Naive thymus-derived CD8-positive, alpha-beta T cell (primary cell): ENCODE measurements at regions not wholly inside any gene's neighbourhood (a gene's known extent, or its start where the extent isn't known, plus 50 kb on each side); places are given as distances from the start of the nearest gene placed in this dataset.
"Not testable (repeated sequence)": the region's sequence is repeated elsewhere in the genome, so short reads cannot be mapped to it uniquely, and the experiment has no call there.

ENCODE experiments used
- ATAC-seq, 2 donors: fragments of 150-1000 bp; cut with Tn5 transposase in 1 of 2; sonication (Bioruptor Pico), chemical (Tn5 transposase) in 1 of 2; 1 replicate in 1 of 2; 2 replicates in 1 of 2; pipeline ENCODE4 v1.10.0; 2021; ENCODE audit warnings: mild to moderate bottlenecking in 2 of 2, moderate library complexity in 2 of 2
- POLR2A ChIA-PET: fragments of 350-600 bp; sonication (Branson Sonifier 250); formaldehyde crosslinking; loops from one replicate; lab custom pipeline; 2021; ENCODE audit warnings: antibody characterized with exemption; lab: Charles Lee
- DNase-seq, 10 donors: peaks; one replicate each; pipeline versions ENCODE4 v3.0.0 to v3.0.0-alpha.2; 2020 to 2022
- H3K27ac Mint-ChIP-seq, 10 donors: one replicate each; pipeline ENCODE4 v1.8.0; 2020 to 2022; ENCODE audit warnings: mild to moderate bottlenecking in 10 of 10, mixed read lengths in 10 of 10, moderate library complexity in 4 of 10, inconsistent platforms in 1 of 10
- H3K27me3 Mint-ChIP-seq, 5 donors: one replicate each; pipeline ENCODE4 v1.8.0; 2021 to 2022; ENCODE audit warnings: mixed read lengths in 5 of 5
- H3K36me3 Mint-ChIP-seq, 3 donors: one replicate each; pipeline ENCODE4 v1.8.0; 2020 to 2022; ENCODE audit warnings: mixed read lengths in 3 of 3, mild to moderate bottlenecking in 2 of 3, inconsistent platforms in 1 of 3
- H3K4me1 Mint-ChIP-seq, 4 donors: one replicate each; pipeline ENCODE4 v1.8.0; 2021 to 2022; ENCODE audit warnings: mixed read lengths in 4 of 4
- H3K4me3 Mint-ChIP-seq, 10 donors: one replicate each; pipeline ENCODE4 v1.8.0; 2020 to 2022; ENCODE audit warnings: mild to moderate bottlenecking in 10 of 10, mixed read lengths in 10 of 10, moderate library complexity in 6 of 10, inconsistent platforms in 1 of 10
- H3K9me3 Mint-ChIP-seq, 9 donors: one replicate each; pipeline ENCODE4 v1.8.0; 2020 to 2022; ENCODE audit warnings: mixed read lengths in 9 of 9, mild to moderate bottlenecking in 3 of 9, inconsistent platforms in 1 of 9, moderate library complexity in 1 of 9

DNA sequence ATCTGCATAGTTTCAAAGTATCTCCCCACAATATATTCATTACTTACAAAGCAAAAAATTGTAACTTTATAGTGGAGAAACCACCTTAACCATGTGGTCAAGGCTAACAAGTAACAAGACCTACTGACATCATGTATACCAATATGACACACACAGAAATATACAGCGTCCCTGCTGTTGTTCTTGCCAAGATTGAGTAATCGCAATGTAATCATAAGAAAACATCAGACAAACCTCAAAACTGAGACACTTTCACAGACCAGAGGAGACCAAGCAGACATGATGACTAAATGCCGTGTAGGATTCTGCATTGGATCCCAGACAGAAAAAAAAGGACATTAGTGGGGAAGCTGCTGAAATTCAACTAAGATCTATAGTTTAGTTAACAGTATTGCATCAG, 123.0 kb downstream of the ACAA2 start:
- ATAC-seq (no peak), DNase-seq (no peak)
- POLR2A ChIA-PET, result no interaction called here
- Mint-ChIP-seq H3K9me3 (no peaks in the 10 kb centered on the region), H3K27me3 (peaks cover 0 to 8% (median 0%) of the 10 kb centered on the region in 5 donors), H3K27ac (no peak overlapping the region), H3K36me3 (no peaks in the 10 kb centered on the region), H3K4me3 (no peak overlapping the region), H3K4me1 (peaks cover 0 to 9% (median 6%) of the 10 kb centered on the region in 4 donors)

DNA sequence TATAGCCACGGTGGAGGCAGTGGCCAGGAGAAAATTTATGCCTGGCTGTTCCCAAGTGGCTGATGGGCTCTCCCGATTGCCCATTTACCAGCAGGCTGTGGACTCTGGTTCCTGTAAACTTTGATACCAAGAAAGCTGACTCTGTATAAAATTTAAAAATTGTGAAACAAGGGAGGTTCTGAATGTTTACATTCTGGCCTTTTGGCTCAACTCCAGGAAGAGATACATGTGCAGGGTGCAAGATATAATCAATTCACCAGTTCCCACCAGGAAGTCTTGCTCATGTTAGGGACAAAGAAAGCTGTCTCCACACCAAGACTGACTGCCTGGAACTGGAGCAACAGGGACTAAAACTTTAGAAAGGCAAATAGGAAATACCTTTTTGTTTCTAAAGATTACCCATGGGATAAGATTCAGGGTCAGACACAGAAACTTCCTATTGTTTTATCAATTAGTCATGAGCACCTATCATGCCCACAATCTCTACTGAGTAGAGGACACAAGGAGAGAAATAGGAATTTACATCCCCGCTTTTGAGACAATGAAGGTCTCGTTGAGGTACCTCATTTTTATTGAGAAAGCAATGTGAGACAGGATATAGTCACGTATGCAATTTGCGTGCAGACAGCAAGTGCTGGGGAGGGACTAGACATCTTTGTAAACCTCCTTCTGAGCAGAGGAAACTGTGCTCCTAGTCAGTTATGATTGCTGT, 123.5 kb downstream of the LIPG start:
- ATAC-seq, result no peak
- no peak overlapping the region for H3K4me3 Mint-ChIP-seq
- peaks cover 0 to 2% (median 0%) of the 10 kb centered on the region in 9 donors for H3K9me3 Mint-ChIP-seq
- H3K4me1 Mint-ChIP-seq, result peaks cover 0 to 3% (median under 1%) of the 10 kb centered on the region in 4 donors
- H3K27ac Mint-ChIP-seq, result peak overlapping the region in 1 of 10 donors; percentile 81
- peaks cover 1 to 17% (median 4%) of the 10 kb centered on the region in 5 donors for H3K27me3 Mint-ChIP-seq
- POLR2A ChIA-PET, result no interaction called here
- H3K36me3 Mint-ChIP-seq, result no peaks in the 10 kb centered on the region
- DNase-seq, result no peak

DNA sequence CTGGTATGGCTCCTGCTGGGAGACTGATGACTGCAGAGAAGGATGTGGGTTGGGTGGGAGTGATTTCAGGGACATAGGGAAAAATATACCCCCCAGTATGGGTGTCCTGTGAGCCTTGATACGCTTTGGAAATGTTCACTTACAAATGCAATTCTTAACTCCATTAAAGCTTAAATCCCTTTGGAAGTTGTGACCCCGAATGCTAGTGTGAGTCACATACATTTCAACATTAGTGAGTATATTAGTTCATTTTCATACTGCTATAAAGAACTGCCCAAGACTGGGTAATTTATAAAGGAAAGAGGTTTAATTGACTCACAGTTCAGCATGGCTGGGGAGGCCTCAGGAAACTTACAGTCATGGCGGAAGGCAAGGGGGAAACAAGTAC, 120.9 kb downstream of the LIPG start:
- H3K4me3 Mint-ChIP-seq, POLR2A ChIA-PET, ATAC-seq, DNase-seq, H3K4me1 Mint-ChIP-seq, H3K9me3 Mint-ChIP-seq, H3K36me3 Mint-ChIP-seq, H3K27ac Mint-ChIP-seq: not testable (repeated sequence)
- H3K27me3 Mint-ChIP-seq, result peaks cover 1 to 17% (median 4%) of the 10 kb centered on the region in 5 donors

DNA sequence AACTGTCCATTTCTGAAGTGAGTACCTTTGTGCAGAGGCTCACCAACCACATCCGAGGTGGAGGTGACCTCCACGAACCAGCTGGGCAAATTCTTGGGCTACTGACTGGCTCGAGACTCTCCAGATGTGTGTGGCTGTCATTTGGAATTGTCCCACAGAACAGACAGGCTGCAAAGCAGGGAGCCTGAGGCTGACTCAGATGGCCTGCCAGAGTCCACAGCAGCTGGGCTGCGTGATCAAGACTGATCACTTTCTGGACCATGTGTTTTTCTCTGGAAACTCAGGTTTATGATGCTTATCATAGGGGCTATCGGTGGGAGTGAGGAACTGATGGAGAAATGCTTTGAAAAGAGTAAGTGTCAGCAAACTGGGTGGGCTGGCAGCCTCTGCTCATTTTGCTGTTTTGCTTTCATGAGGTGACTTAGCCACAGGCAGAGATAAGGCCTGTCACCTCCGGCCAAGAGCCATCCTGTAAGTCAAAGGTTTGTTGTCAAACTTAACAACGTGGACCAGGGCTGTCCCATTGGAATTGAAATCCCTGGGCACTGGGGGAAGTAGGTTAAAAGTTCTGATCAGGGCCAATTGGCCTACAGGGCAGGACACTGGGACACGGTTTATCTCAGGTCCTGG, 120.4 kb downstream of the LIPG start:
- no peak for DNase-seq
- Mint-ChIP-seq H3K36me3 (no peaks in the 10 kb centered on the region), H3K27ac (no peak overlapping the region), H3K27me3 (peaks cover 1 to 17% (median 4%) of the 10 kb centered on the region in 5 donors), H3K4me3 (no peak overlapping the region), H3K9me3 (peaks cover 0 to 2% (median 0%) of the 10 kb centered on the region in 9 donors), H3K4me1 (peaks cover 0 to 8% (median 3%) of the 10 kb centered on the region in 4 donors)
- ATAC-seq, result no peak
- POLR2A ChIA-PET, result no interaction called here

DNA sequence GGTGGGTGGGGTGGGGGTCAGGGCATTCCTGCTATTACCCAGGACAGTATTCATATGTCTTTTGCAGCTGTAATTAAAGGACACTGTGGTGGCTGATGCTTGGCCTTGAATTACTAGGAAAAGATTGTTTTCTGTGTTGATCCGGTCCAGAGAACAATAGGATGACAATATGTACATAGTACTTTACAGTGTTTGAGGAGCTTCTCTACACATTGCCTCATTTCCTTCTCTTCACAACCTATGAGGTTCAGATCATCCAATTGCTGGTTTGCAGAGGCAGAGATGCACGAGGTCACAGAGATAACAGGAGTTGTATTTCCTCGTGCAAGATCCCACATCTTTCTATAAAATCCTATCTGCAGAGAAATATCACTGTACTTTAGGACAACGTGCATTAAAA, 119.5 kb downstream of the LIPG start:
- Mint-ChIP-seq H3K4me3 (no peak overlapping the region), H3K4me1 (peaks cover 0 to 8% (median 3%) of the 10 kb centered on the region in 4 donors), H3K36me3 (no peaks in the 10 kb centered on the region), H3K27me3 (peaks cover 1 to 17% (median 4%) of the 10 kb centered on the region in 5 donors), H3K9me3 (peaks cover 0 to 2% (median 0%) of the 10 kb centered on the region in 9 donors), H3K27ac (no peak overlapping the region)
- POLR2A ChIA-PET, result no interaction called here
- ATAC-seq (no peak), DNase-seq (no peak)

DNA sequence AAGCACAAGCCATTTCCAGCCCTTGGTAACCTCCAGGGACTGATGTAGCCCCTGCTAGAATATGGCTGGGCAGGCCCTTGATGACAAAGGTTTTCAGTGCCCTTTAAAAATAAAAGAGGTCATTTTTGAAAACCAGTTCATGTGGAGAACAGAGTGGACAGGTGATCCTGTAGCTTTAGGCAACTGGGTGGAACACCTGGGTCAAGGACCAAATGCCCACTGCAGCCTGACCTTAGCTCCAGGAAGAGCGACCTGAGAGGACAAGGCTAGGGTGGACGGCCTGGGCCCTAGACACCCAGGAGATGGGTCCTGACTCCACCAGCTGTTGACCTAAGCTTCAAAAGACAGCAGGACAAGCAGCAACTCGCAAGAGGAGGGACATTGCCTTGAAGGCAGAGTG, 116.6 kb downstream of the LIPG start:
- DNase-seq (no peak), ATAC-seq (no peak)
- Mint-ChIP-seq H3K27ac (no peak overlapping the region), H3K27me3 (peaks cover 1 to 10% (median 9%) of the 10 kb centered on the region in 5 donors), H3K4me3 (no peak overlapping the region), H3K9me3 (no peaks in the 10 kb centered on the region), H3K4me1 (peaks cover 0 to 8% (median 2%) of the 10 kb centered on the region in 4 donors), H3K36me3 (no peaks in the 10 kb centered on the region)
- POLR2A ChIA-PET, result no interaction called here

DNA sequence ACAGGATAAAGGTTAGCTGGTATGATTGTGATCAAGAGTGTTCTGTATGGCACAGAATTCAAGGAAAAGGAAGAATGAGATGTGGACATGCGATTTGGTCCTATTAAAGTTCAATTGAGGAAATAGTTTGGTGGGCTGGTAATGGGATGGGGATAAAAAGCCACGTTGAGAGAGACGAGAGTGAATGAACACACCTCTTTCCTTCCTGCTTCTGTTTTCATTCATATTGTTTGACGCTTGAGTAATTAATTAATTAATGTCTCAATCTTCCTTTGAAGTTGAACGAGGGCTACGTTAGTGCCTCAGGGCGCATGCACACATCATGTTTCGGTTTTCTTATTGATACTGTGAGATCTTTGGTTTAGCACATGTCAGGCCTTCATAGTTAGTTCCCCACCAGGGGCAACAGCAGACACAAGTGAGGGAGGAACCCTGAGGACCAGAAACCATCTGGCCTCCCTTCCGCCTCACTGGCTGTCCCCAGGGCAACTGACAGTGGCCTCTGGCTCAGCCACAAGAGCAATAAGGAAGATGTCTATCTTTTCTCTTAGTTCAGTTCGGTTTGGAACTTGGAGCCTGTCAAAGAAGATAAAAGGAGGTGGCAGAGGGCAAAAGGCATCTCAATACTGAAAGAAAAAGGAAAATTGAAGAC, 116.0 kb downstream of the LIPG start:
- Mint-ChIP-seq H3K9me3 (no peaks in the 10 kb centered on the region), H3K4me3 (no peak overlapping the region), H3K27me3 (peaks cover 1 to 11% (median 7%) of the 10 kb centered on the region in 5 donors), H3K27ac (no peak overlapping the region), H3K4me1 (peaks cover 0 to 8% (median 2%) of the 10 kb centered on the region in 4 donors), H3K36me3 (no peaks in the 10 kb centered on the region)
- POLR2A ChIA-PET, result no interaction called here
- ATAC-seq (no peak), DNase-seq (no peak)

DNA sequence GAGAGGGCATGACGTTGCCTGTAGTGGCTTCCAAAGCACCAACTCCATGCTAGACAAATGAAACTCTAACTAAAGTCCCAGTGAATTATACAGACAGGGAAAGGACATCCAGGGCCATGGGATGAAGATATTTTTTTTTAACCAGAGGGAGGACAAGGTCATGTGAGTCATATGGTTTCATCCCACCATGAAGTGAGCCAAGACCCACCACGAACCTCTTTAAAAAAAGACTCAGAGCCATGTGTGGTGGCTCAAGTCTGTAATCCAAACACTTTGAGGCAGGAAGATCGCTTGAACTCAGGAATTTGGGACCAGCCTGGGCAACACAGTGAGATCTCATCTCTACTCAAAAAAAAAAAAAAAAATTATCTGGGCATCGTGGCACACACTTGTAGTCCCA, 115.2 kb downstream of the LIPG start:
- DNase-seq, result no peak
- POLR2A ChIA-PET, result no interaction called here
- Mint-ChIP-seq H3K4me1 (peaks cover 0 to 8% (median 2%) of the 10 kb centered on the region in 4 donors), H3K27me3 (peaks cover 1 to 12% (median 9%) of the 10 kb centered on the region in 5 donors), H3K27ac (no peak overlapping the region), H3K36me3 (no peaks in the 10 kb centered on the region), H3K9me3 (no peaks in the 10 kb centered on the region), H3K4me3 (no peak overlapping the region)
- ATAC-seq, result no peak

DNA sequence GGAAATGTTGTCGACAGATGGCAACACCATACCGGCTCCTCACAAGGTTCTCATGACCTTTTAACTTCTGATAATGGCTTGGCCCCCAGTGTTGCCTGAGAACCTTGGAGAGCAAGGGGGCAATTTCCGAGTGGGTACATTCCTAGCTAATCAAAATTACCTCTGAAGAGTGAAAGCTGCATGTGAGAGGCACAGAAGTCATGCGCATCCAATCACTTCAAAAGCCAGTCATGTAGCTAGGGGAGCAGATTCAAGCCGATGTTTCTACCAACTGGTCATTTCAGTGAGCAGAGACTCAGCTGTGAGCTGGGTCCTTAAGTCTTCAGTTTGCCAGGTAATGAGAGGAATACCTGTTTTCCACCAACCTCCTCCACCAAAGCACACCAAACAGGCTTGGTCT, 111.4 kb downstream of the LIPG start:
- Mint-ChIP-seq H3K4me1 (peaks cover 0 to 8% (median 1%) of the 10 kb centered on the region in 4 donors), H3K27me3 (peaks cover 2 to 28% (median 17%) of the 10 kb centered on the region in 5 donors), H3K27ac (no peak overlapping the region), H3K4me3 (no peak overlapping the region), H3K9me3 (peaks cover 0 to 3% (median 0%) of the 10 kb centered on the region in 9 donors), H3K36me3 (no peaks in the 10 kb centered on the region)
- POLR2A ChIA-PET, result no interaction called here
- DNase-seq (no peak), ATAC-seq (no peak)

DNA sequence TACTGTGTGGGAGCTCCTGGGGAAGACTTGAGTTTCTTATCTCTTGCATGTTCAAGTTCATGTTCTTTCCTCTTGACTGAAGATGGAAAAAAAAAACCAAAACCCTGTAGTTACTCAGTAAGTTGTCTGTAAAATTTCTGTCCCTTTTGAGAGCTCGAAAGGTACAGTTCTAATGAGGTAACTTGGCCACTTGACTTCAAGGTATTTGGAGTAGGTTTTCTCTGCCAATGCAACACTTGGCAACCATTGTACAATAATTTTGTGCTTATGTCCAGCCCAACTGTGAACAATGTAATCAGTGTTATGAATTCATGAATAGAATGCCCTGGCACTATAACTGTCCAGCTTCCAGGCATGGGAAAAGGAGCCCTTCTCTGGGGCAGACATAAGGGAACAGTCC, 111.0 kb downstream of the LIPG start:
- no peak overlapping the region for H3K4me3 Mint-ChIP-seq
- ATAC-seq (no peak), DNase-seq (no peak)
- POLR2A ChIA-PET, result no interaction called here
- H3K36me3 Mint-ChIP-seq, result no peaks in the 10 kb centered on the region
- peaks cover 0 to 3% (median 0%) of the 10 kb centered on the region in 9 donors for H3K9me3 Mint-ChIP-seq
- no peak overlapping the region for H3K27ac Mint-ChIP-seq
- peaks cover 2 to 33% (median 17%) of the 10 kb centered on the region in 5 donors for H3K27me3 Mint-ChIP-seq
- peaks cover 0 to 4% (median under 1%) of the 10 kb centered on the region in 4 donors for H3K4me1 Mint-ChIP-seq

DNA sequence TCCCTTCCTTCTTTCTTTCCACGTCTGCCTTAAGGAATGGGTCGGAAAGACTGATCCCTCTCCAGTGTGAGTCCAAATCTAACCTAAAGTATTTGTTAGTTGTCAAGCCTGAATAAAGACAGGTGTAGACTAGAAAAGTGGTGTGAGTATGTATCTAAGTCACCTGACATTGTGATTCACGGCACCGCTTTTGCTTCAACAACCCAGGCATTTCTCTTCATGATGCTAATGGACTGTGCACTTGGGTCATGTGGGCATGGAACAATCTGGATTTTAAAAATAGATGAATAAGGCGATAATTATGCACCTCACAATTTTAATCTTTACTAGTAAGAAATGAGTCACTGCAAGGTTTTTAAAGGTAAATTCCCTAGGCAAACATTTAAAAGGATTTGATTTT, 107.5 kb downstream of the LIPG start:
- H3K4me3 Mint-ChIP-seq, result no peak overlapping the region
- no peaks in the 10 kb centered on the region for H3K36me3 Mint-ChIP-seq
- peaks cover 5 to 63% (median 22%) of the 10 kb centered on the region in 5 donors for H3K27me3 Mint-ChIP-seq
- H3K27ac Mint-ChIP-seq, result peak overlapping the region in 1 of 10 donors; percentile 76
- POLR2A ChIA-PET, result no interaction called here
- ATAC-seq (no peak), DNase-seq (no peak)
- no peaks in the 10 kb centered on the region for H3K4me1 Mint-ChIP-seq
- H3K9me3 Mint-ChIP-seq, result peaks cover 0 to 3% (median 0%) of the 10 kb centered on the region in 9 donors

DNA sequence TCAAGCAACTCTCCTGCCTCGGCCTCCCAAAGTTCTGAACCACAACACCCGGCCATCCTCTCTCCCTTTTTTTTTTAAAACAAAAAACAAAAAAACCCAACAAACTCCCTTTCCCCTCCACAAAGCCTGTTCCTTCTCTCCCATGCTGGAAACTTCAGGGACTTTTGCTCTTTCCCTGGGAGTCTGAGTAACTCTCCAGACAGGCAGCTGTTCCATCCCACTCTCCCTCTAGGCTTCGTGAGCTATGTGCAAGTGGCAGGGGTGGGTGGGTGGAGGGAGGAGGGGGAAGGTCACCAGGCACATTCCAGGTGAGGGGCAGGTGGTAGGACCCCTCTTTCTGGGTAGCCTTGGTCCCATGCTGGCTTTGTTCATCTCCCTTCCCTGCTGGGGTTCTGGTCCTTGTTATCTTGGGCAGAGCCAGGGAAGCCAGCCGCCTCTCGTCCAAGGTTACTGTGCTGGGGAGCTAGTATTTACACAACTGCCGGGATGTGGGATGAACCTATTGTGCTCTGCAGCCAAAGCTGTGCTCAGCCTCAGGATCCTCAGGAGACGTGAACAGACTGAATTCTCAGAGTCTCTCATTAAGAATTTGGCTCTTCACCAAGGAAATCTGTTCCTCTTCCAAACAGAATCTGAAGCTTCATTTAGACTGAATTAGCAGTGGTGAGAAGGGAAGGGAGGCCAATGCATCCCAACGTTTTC, 106.9 kb downstream of the LIPG start:
- Mint-ChIP-seq H3K27me3 (peaks cover 5 to 56% (median 19%) of the 10 kb centered on the region in 5 donors), H3K4me1 (peaks cover 0 to 2% (median 0%) of the 10 kb centered on the region in 4 donors), H3K9me3 (peaks cover 0 to 3% (median 0%) of the 10 kb centered on the region in 9 donors), H3K4me3 (no peak overlapping the region), H3K27ac (peak overlapping the region in 1 of 10 donors; percentile 2), H3K36me3 (no peaks in the 10 kb centered on the region)
- POLR2A ChIA-PET, result no interaction called here
- DNase-seq (no peak), ATAC-seq (no peak)
